Activated CD8-positive, alpha-beta memory T cell treated with anti-CD3 and anti-CD28 coated beads, Interleukin-2, amount 50 U/mL, for 24 hours (primary cell): ENCODE measurements at regions not wholly inside any gene's neighbourhood (a gene's known extent, or its start where the extent isn't known, plus 50 kb on each side); places are given as distances from the start of the nearest gene placed in this dataset.
"Not testable (repeated sequence)": the region's sequence is repeated elsewhere in the genome, so short reads cannot be mapped to it uniquely, and the experiment has no call there.

ENCODE experiments used
- DNase-seq: peaks from one replicate; pipeline ENCODE4 v3.0.0-alpha.2; 2020; ENCODE audit errors: extremely low read depth

DNA sequence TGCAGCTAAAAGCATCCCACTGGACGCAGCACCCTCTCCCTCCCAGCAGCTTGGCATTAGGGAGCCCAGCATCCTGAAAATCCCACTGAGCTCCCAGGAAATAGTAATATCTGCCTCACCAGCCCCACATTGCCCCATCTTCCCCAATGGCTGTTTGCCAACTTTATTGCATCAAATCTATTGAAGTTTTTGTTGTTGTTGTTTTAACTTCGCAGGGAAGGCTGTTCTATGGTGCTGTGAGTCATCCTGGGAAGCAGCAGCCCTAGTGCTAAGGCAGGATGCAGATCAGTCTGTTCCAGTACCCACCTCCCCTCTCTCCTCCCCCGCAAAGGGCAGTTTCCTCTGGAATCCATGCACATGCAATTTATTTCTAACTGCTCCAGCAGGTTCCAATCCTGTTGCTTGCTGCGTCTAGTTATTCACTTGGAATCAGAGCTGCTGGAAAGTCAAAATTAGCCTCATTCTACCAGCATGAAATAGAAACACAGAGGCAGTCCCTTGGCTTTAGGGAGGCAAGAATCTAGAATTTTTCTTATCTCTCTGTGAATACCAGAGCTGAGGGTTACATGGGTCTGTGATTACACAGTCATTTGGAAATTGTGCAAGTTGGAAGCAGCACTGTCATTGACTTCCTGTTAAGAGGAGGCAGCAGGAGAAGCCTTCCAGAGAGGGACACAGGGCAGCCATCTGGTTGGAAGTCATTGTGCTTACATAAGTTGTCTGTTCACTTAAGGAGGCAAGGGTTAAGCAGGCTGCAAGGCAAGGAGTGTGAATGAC is 115.9 kb upstream of the CACUL1 start:
- no peak for DNase-seq

DNA sequence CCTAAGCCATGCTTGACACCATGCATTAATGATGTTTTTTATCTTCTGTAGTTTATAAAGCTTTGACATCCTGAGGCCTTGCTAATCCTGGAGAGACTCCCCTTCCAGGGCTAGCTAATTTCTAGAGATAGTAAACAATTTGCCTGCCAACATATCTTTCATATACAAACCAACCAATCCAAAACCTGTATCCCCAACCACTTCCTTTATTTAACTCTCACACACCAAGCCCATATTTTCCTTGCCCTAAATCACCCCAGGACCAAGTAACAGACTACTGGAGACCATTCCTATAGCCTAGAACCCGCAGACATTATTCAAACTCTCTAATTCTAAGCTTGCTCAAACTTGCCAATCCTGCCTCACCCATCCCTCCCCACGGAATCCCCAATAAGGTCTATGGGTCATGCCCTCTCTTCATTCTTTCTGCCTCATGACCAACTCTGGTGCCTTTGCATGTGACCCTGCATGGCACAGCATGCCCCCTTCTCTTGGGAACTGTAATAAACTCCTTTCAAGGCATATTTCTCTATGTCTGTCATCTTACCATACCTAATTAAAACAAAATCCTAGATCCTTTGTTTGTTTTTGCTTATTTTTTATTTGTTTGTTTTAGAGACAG is 116.6 kb upstream of the CACUL1 start:
- no peak for DNase-seq

DNA sequence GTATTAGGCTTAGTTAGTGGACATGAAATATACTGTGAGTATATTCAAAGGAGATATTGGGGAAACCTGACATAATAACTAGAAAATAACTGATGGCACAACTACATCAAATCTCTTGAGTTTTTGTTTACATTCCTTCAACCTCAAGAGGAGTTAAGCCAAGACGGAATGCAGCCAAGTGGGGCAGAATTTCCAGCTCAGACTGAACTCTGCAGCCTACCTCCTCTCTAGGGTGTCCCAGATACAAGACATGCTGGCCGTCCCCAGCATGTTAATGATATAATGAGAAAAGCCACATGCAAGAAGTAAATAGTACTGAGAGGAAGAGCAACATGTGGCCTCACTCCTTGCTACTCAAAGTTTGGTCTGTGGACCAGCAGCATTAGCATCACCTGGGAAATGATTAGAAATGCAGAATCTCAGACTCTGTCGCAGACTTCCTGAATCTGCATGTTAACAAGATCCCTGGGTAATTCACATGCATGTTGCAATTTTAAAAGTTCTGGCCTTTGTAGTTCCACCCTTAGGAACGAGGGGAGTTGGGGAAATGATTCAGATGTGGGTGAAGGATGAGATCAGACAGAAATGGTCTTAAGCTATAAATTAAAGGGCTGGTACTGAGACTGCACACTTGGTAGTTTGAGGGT is 118.4 kb upstream of the CACUL1 start:
- no peak for DNase-seq

DNA sequence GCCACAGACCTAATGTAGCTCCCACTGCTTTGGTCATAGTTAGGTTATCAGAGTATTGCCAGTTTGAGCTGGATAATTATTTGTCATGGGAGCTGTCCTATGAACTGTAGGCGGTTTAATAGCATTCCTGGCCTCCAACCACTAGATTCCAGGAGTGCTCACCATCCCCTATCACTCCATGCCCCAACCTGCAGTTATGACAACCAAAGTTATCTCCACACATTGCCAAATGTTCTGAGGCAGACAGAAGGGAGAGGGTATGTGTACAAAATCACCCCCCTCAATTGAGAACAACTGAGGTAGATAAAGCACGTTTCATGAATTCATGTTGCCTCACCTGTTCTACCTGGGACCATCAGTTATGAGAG is 119.0 kb upstream of the CACUL1 start:
- no peak for DNase-seq

DNA sequence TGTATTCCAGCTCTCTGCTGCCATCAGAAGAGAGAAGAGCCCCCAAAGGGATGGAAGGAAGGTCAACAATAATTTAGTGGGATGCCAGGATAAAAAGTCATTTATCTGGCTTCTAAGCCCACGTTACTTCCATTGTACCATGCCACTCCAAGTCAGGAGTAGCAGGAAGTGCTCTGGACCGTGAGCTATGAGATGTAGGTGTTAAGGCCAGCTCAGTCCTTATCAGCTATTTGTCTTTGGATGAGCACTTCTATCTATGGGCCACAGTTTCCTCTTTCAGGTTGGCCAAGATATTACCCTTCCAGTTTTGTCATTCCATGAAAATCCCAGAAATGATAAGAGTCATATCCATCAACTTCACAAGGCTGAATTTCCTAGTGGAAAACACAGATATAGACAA is 119.4 kb upstream of the CACUL1 start:
- no peak for DNase-seq

DNA sequence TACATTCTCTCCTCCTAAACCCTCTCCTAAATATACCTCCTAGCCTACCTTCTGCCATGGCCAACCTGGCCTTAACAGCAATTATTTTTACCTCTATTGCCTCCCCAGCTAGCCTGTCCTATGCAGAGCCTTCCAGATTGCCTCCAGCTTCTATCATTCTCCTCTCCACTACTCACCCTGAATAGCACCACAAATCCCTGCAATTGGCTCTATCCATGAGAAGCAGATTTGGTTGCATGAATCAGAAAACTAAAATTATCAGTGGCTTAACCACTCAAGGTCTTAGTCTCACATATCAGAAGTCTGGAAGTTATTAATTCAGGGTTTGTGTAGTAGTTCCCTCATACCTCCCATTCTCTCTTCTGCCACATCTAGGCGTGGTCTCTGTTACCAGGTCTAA is 120.3 kb upstream of the CACUL1 start:
- DNase-seq, result no peak

DNA sequence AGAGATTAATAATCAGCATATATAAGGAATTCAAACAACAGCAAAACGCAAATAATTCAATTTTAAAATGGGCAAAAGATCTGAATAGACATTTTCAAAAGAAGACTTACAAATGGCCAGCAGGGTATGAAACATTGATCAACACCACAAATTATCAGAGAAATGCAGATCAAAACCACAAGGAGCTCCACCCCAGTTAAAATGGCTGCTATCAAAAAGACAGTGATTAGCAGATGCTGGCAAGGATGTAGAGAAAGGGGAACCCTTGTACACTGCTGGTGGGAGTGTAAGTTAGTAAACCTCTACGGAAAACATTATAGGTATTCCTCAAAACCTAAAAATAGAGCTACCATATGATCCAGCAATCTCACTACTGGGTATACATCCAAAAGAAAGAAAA is 128.0 kb upstream of the CACUL1 start:
- no peak for DNase-seq

DNA sequence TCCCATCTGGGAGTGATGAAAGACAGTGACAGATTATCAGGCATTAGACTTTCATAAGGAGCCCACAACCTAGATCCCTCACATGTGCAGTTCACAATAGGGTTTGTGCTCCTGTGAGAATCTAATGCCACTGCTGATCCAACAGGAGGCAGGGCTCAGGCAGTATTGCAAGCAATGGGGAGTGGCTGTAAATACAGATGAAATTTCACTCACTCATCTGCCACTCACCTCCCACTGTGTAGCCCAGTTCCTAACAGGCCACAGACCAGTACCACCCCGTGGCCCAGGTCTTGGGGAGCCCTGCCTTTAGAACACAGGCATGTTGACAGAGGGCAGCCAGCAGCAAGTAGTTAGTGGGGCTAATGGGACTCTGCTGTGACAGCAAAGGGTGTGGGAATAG is 137.3 kb upstream of the NANOS1 start:
- no peak for DNase-seq

DNA sequence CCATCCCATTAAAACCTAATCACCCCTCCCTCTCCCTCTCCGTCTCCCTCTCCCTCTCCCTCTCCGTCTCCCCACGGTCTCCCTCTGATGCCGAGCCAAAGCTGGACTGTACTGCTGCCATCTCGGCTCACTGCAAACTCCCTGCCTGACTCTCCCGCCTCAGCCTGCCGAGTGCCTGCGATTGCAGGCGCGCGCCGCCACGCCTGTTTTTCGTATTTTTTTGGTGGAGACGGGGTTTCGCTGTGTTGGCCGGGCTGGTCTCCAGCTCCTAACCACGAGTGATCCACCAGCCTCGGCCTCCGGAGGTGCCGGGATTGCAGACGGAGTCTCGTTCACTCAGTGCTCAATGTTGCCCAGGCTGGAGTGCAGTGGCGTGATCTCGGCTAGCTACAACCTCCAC is 134.6 kb upstream of the NANOS1 start:
- DNase-seq, result not testable (repeated sequence)

DNA sequence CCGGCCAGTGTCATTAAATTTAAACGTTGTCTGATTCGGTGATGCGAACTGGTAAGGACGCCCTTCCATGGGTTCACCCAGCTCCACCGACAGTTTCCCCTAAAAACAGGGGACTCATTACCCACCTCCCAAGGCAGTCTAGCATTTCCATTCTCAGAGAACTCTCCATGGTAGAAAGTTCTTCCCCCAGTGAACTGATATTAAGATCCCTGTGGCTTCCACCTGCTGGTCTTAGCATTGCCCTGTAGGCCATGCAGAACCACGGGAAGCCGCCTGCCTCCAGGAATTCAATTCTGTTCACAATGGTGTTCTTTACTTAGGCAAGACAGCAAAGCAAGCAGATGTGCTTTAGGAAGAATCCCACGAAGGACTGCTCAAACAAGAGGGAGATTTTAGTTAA is 128.9 kb upstream of the NANOS1 start:
- no peak for DNase-seq

DNA sequence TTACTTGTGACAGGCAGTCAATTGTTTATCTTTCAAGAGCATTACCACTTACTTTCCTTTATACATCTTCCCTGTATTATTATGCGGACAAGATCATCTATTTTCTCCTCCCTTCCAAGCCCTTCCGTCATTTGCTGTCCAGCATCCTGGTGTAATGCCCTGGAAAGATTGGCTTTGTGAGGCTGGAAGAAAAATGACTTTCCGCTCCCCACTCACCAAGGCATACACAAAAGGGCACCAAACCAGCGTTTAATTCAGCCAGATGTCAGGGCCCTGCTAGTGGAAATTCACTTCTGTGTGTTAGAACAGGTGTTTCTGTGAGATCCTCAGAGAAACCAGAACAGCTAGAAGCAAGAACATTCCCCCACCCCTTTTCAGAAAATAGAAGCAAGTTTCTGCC is 128.1 kb upstream of the NANOS1 start:
- no peak for DNase-seq

DNA sequence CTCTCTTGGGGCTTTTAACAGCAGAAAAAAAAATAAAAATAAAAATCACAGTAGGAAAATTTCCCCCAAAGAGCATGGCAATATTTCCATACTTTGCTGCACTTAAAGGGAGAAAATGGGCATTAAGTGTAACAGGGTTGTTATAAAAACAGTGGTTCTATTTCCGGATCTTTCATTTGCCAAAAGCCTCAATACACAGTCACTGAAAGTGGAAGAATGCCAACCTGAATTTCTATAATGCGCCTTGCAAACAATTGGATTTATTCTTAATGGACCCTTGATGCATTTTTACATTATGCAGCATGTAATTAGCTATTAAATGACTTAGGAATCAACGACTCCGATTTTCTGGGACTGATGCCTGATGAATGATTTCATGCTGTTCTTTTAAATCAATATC is 127.6 kb upstream of the NANOS1 start:
- DNase-seq, result no peak

DNA sequence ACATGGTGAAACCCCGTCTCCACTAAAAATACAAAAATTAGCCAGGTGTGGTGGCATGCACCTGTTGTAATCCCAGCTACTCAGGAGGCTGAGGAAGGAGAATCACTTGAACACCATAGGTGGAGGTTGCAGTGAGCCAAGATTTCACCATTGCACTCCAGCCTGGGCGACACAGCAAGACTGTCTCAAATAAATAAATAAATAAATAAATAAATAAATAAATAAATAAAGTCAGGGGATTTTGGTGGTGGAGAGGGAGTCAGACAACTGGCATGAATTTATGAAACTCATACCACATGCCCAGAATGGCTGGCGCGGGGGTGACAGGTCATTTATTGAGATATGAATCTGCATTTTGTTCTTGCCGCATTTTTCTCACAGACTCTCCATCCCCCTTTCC is 126.9 kb upstream of the NANOS1 start:
- not testable (repeated sequence) for DNase-seq

DNA sequence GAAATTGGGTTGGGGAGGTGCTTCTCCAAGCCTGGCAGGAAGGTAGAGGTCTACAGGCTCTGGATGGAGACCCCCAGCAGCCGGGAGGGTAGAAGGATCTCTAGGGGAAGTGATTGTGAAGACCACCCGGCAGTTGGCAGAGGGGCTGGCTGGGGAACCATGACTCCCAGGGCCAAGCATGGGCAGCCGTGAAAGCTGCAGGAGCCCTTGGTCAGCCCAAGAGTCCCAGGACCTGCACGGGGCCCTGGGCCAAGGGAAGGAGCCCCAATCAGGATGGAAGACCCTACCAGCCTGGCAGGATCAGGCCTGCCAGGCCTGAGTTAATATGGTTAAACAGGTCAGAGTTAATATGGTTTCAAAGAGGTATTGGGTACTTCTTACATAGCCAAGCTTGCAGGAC is 126.3 kb upstream of the NANOS1 start:
- no peak for DNase-seq

DNA sequence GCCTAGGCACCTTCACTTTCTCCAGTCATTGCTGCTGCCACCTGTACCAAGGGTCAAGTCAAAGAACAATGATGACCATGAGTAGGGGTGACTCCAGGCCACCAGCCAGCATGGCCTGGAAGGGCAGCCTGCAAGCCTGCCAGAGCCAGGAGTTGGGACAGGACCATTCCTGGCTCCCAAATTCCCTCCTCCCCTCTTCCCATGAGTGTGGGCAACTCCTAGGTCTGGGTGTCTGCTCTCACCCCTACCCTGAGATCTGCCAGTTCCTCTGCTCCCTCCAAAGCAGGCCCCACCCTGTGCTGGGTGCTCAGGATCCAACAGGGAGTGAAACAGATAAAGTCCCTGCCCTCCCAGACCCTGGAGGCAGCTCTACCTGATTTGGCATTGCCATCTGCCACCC is 125.8 kb upstream of the NANOS1 start:
- DNase-seq, result no peak

DNA sequence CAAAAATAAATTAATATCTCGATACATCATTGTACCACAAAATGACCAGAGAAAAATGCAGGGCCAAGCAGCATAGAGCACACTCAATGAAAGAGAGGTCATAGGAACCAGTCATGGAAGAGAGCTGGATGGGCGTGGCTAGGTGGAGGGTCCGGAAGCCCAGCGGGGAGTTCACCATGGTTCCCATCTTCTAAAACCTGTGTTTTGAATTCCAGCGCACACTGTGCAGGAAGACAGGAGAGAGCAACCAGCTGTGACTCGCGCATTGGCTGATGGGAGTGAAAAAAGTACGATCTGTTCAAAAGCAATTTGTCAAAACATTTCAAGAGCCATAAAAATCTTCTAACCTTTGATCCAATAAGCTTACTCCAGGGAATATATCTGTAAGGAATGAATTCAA is 125.2 kb upstream of the NANOS1 start:
- no peak for DNase-seq

DNA sequence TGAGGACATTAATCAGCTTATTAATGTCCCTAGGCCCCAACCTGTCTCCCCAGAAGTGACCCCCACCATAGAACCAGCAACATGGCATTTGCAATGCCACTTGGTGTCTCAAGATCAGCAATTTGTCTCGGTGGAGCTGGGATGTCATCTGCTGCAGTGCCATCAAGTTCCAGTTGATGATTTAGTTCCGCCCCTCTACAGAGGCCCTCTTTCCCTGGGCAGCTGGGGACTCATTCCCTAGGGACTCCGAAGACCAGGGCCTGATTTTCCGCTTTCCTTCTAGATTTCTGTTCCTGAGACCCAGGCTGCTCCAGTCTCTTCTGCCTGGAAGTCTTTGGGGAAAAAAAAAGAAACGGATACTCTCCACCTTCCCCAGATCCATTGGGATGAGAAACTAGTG is 122.5 kb upstream of the NANOS1 start:
- DNase-seq, result no peak

DNA sequence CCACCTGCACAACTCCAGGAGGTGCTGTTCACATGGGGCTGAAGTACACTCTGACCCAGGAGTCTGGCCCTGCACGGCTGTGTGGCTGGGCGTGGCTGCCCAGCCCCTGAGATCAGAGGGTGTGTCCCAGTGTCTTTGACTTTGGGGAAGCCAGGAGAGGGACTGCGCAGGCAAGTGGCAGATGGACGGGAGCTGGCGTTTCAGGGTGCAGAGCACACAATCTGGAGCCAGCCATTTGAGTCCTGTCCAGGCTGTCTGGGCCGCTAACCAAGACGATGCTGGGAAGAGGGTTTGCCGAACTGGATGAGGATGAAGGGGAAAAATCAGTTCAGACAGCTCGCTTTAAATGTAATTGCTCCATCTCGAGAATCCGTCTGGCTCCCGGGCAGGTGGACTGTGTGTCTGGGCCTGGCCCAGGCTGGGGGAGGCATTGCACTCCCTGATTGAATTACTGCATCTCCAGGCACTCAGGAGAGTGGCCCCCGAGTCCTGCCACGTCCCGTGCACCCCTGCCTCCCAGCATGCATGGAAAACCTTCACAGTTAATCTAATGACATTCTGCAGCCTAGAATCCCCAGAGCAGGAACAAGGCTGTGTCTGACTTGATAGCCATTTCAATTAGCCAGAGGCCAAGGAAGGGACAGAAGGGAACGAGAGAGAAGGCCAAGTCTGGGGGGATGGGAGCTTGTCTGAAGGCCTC is 120.8 kb upstream of the NANOS1 start:
- DNase-seq, result no peak

DNA sequence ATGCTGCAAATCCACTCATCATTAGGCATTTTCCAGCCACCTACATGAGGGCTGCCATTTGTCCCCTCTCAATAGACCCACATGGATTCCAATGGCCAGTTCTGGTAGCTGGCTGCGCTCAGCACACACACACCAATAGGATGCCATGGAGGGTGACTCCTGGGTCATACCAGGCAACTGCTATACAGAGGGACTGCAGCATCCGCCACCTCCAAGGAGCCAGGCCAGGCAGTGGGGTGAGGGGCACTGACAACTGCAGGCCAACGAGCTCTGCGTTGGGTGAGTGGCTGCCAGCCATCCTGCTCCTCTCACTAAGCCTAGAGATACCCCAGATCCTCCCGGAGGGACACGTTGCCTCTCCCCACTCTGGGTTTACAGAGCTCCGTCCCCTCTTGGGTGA is 118.8 kb upstream of the NANOS1 start:
- no peak for DNase-seq

DNA sequence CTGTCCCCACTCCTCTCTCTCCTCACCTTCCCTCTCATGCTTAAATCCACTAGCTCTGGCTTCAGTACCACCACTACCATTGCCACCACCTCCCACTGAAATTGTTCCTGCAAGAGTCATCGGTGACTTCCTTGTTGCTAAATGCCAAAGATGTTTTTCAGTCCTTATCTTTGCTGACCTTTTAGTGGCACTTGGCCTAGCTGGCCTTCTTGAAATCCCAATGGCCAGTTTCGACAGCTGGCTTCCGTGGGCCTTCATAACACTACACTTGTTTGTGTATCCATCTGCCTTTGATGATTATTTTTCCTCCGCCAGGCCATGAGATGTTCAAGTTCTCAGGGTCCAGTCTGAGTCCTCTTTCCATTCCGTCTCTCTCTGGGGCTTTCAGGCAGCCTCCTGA is 118.2 kb upstream of the NANOS1 start:
- DNase-seq, result no peak

DNA sequence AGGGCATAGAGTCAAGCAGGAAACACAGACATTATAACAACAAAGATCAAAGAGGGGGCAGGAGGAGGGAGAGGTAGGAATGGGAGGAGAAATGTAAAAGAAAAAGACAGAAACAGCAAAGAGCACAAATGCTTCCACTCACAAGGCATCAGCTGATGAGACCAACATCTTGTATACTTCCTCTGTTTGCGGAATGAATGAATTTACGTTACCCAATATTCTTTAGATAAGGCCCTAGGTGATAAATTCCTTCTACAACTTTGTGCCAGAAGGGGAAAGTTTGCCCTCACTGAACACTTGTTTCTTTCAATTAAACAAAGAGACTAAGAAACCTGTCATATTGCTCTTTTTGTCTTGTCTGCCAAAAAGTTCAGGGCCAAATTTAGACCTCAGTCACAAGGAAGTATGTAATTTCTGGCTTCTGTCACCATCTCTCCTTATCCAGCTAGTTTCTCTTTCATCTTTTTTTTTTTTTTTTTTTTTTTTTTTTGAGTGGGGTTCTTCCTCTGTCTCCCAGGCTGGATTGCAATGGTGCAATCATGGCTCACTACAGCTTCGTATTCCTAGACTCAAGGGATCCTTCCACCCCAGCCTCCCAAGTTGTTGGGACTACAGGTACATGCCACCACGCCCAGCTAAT is 116.4 kb upstream of the NANOS1 start:
- no peak for DNase-seq

DNA sequence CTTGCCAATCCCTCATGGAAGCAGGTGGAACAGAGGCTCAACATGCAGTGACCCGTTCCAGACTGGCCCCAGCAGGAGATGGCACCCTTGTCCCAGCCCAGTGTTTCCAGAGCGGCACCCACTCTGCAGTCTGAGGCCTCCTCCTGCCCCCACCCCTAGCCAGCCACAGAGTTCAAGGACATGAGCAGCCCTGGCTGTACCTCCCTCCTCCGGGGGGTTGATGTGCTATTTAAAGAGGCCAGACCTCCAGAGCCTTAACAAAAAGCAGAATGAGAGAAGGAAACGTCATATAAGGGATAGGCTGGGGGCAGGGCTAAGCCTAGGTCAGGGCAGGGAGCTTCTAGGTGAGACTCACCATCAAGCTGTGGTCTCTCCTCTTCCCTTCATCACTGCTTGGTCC is 115.7 kb upstream of the NANOS1 start:
- no peak for DNase-seq
